HG03159 (cell line): ENCODE measurements at regions not wholly inside any gene's neighbourhood (a gene's known extent, or its start where the extent isn't known, plus 50 kb on each side); places are given as distances from the start of the nearest gene placed in this dataset.
"Not testable (repeated sequence)": the region's sequence is repeated elsewhere in the genome, so short reads cannot be mapped to it uniquely, and the experiment has no call there.

Experiments used
- ATAC-seq: cut with Tn5 transposase; IDR thresholded peaks from one replicate; pipeline ENCODE4 v1.9.1; 2021; ENCODE audit warnings: mild to moderate bottlenecking, moderate library complexity; ENCODE audit not compliant: unreplicated experiment

- ATAC-seq, result no peak
These were observed 317.9 kb upstream of the HTR1E start for GRCh38 chr6:86619428-86619827.

GRCh38 chr6:86615299-86615698, 322.0 kb upstream of the HTR1E start:
- ATAC-seq, result no peak

GRCh38 chr6:86609549-86610388, 327.6 kb upstream of the HTR1E start:
- ATAC-seq, result no peak

GRCh38 chr6:86603364-86603763, 334.0 kb upstream of the HTR1E start:
- ATAC-seq, result not testable (repeated sequence)

- not testable (repeated sequence) for ATAC-seq
These were observed 335.2 kb upstream of the HTR1E start for GRCh38 chr6:86602093-86602492.

- not testable (repeated sequence) for ATAC-seq
These were observed 338.4 kb upstream of the HTR1E start for GRCh38 chr6:86598969-86599368.

GRCh38 chr6:86595641-86596040, 341.7 kb upstream of the HTR1E start:
- no peak for ATAC-seq

GRCh38 chr6:86586195-86586594, 351.1 kb upstream of the HTR1E start:
- ATAC-seq, result no peak

GRCh38 chr6:86581833-86582232, 355.5 kb upstream of the HTR1E start:
- no peak for ATAC-seq

- ATAC-seq, result no peak
These were observed 374.1 kb upstream of the HTR1E start for GRCh38 chr6:86563197-86563596.

- ATAC-seq, result no peak
These were observed 379.0 kb upstream of the HTR1E start for GRCh38 chr6:86558318-86558717.

- no peak for ATAC-seq
These were observed 400.0 kb upstream of the HTR1E start for GRCh38 chr6:86537292-86537861.

- ATAC-seq, result no peak
These were observed 401.2 kb upstream of the HTR1E start for GRCh38 chr6:86536121-86536520.

- ATAC-seq, result no peak
These were observed 402.2 kb upstream of the HTR1E start for GRCh38 chr6:86535100-86535499.

- ATAC-seq, result no peak
These were observed 407.7 kb upstream of the HTR1E start for GRCh38 chr6:86529635-86530034.

- ATAC-seq, result no peak
These were observed 411.1 kb upstream of the HTR1E start for GRCh38 chr6:86526238-86526637.

GRCh38 chr6:86516087-86516486, 421.2 kb upstream of the HTR1E start:
- ATAC-seq, result no peak

GRCh38 chr6:86511962-86512361, 425.4 kb upstream of the HTR1E start:
- no peak for ATAC-seq

- no peak for ATAC-seq
These were observed 429.1 kb upstream of the HTR1E start for GRCh38 chr6:86508230-86508629.

- no peak for ATAC-seq
These were observed 434.8 kb upstream of the HTR1E start for GRCh38 chr6:86502497-86502896.

- ATAC-seq, result no peak
These were observed 437.3 kb upstream of the HTR1E start for GRCh38 chr6:86500035-86500434.

- not testable (repeated sequence) for ATAC-seq
These were observed 448.3 kb upstream of the HTR1E start for GRCh38 chr6:86489042-86489441.
